Prostate gland (tissue), 2 donors: ENCODE measurements at regions not wholly inside any gene's neighbourhood (a gene's known extent, or its start where the extent isn't known, plus 50 kb on each side); places are given as distances from the start of the nearest gene placed in this dataset.

Source experiments
- DNase-seq: peaks from one replicate; pipeline ENCODE4 v3.0.0-alpha.2; 2019; ENCODE audit warnings: low spot score
- H3K27ac ChIP-seq, 2 donors: fragments of 200-600 bp; sonication (generic); 2 replicates each; pipeline ENCODE4 v1.5.1; 2017 to 2019
- H3K27me3 ChIP-seq: fragments of 200-600 bp; sonication (generic); replicated peaks from 2 replicates; pipeline ENCODE4 v1.5.1; 2019; ENCODE audit not compliant: insufficient read depth
- H3K36me3 ChIP-seq, 2 donors: fragments of 200-600 bp; sonication (generic); 1 replicate in 1 of 2; 2 replicates in 1 of 2; pipeline versions ENCODE4 v1.5.1 to v1.8.1; 2017 to 2019
- H3K4me1 ChIP-seq: fragments of 200-600 bp; sonication (generic); replicated peaks from 2 replicates; pipeline ENCODE4 v1.5.1; 2019
- H3K4me3 ChIP-seq, 2 donors: fragments of 200-600 bp; sonication (generic); 2 replicates each; pipeline ENCODE4 v1.5.1; 2017 to 2019
- H3K9me3 ChIP-seq: fragments of 200-600 bp; sonication (generic); 2 replicates; pipeline ENCODE4 v1.5.1; 2017
- POLR2A ChIP-seq: fragments of 450-650 bp; IDR thresholded peaks from one replicate; pipeline ENCODE4 v1.6.1; 2016; ENCODE audit warnings: antibody characterized with exemption, mild to moderate bottlenecking
- POLR2AphosphoS5 ChIP-seq: sonication (generic); formaldehyde crosslinking; IDR thresholded peaks from one replicate; pipeline ENCODE4 v1.6.1; 2017; ENCODE audit warnings: antibody characterized with exemption
- WGBS: methylation state at CpG from one replicate; pipeline ENCODE4 v1.1.5; 2018; 5-methylcytosine and 5-hydroxymethylcytosine counted together
- intact Hi-C: fragments of 100-400 bp; cut with DNase I; formaldehyde crosslinking; loops from one replicate; pipeline ENCODE4 v1.14.2; 2022
- TF ChIP-seq, protein P1 (sequence below), 4 experiments: fragments of 200-600 bp in 2 of 4; fragments of 450-650 bp in 2 of 4; sonication (generic) in 2 of 4; IDR thresholded peaks; 1 replicate in 3 of 4; 2 replicates in 1 of 4; pipeline ENCODE4 v1.5.1; 2016 to 2019; ENCODE audit warnings: antibody characterized with exemption in 4 of 4, mild to moderate bottlenecking in 2 of 4, moderate library complexity in 2 of 4

DNA sequence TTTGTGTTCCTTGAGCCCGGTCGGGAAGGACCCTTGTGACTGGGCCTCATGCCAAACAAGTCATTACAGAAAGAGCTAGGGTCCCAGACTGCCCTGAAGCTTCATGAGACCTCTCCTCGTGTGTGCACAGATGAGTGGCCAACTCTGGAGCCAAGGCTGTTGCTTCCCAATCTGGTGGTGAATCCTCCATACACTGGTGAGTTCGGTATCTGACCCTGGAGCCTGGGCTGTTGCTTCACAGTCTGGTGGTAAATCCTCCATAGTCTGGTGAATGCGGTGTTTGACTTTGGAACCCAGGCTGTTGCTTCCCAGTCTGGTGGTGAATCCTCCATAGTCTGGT lies 737.8 kb downstream of the MATN1 start:
- WGBS: 56% methylated on average over 5 of the region's 5 CpGs
- intact Hi-C loops: no loop called here
- DNase-seq: no peak

DNA sequence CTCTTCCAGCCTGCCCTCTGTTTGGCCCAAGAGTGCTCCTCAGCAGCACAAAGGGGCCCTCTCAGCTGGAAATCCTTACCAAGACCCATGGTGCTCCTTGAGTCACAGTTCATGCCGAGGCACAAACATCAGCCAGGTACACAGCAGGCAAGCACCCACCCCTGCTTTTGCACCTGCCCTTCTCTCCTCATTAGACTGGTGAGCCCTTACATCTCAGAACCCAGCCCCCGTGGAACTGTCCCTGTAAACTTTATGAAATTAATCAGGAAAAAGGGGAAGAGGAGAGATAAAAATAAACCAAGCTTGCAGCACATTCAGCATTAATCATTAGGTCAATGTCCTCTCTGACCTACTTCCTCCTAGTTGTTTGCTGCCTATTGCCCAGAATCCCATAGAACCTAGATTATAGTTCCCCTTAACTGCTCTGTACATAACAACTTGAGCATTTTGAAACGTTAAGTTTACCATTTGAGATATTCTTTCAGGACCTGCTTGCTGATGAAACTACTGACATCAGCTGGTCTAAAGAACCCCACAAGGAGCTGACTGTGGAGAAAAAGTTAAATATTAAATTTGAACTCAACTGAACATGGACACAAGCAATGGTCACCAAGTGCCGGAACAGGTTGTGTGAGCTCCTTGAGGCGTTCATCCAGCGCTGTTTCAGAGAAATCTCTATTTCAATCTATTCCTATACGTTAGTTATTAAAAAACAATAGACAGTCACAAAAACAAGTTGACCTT lies 738.4 kb downstream of the MATN1 start:
- no peaks in the 10 kb centered on the region for H3K27me3 ChIP-seq
- 41% methylated on average over 7 of the region's 7 CpGs for WGBS
- no peak overlapping the region for H3K27ac ChIP-seq
- H3K4me3 ChIP-seq: no peak overlapping the region
- no peaks in the 10 kb centered on the region for H3K9me3 ChIP-seq
- no peak for DNase-seq
- H3K36me3 ChIP-seq: no peaks in the 10 kb centered on the region
- no peaks in the 10 kb centered on the region for H3K4me1 ChIP-seq
- TF ChIP-seq, protein P1, sequence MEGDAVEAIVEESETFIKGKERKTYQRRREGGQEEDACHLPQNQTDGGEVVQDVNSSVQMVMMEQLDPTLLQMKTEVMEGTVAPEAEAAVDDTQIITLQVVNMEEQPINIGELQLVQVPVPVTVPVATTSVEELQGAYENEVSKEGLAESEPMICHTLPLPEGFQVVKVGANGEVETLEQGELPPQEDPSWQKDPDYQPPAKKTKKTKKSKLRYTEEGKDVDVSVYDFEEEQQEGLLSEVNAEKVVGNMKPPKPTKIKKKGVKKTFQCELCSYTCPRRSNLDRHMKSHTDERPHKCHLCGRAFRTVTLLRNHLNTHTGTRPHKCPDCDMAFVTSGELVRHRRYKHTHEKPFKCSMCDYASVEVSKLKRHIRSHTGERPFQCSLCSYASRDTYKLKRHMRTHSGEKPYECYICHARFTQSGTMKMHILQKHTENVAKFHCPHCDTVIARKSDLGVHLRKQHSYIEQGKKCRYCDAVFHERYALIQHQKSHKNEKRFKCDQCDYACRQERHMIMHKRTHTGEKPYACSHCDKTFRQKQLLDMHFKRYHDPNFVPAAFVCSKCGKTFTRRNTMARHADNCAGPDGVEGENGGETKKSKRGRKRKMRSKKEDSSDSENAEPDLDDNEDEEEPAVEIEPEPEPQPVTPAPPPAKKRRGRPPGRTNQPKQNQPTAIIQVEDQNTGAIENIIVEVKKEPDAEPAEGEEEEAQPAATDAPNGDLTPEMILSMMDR (IDR thresholded peaks at IDR 0.05): no peak
- TF ChIP-seq POLR2AphosphoS5 (no peak), POLR2A (no peak)
- intact Hi-C loops: no loop called here

More for the DNA sequence above, 737.8 kb downstream of the MATN1 start:
- H3K27ac ChIP-seq: no peak overlapping the region
- no peak for TF ChIP-seq POLR2A
- TF ChIP-seq, protein P1 (IDR thresholded peaks at IDR 0.05): no peak
- TF ChIP-seq POLR2AphosphoS5: no peak
- H3K4me1 ChIP-seq: no peaks in the 10 kb centered on the region
- no peaks in the 10 kb centered on the region for H3K27me3 ChIP-seq
- H3K9me3 ChIP-seq: no peaks in the 10 kb centered on the region
- no peaks in the 10 kb centered on the region for H3K36me3 ChIP-seq
- H3K4me3 ChIP-seq: no peak overlapping the region

DNA sequence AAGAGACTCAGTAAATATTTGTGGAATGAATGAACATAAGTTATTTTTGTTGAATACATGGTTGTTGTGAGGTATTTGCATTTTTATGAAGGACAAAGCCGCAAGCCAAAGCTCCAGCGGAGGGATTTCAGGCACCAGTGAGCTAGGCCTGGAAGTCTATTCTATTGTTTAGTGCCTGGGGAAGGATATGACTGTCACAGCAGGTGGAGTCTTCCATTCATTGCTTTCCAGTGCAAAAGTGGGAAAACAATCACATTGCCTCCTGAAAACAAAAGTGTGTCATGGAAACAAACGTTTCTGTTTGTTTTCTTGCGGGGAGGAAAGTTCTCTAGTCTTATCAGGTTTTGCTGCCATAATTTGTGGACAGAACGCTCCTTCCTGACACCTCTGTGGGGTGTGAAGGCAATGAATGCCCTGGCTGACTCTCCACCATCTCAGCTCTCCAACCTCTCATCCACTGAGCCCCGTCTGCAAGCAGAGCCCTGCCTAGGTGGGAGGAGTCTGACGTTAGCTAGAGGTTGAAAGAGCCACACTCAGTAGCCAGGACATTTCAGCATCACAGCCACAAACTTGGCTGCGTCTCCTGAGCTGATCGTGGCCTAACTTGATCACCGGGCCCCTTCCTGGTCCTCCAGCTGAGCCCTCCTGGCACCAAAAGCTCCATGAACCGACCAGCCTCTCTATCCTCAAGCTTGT lies 739.1 kb downstream of the MATN1 start:
- TF ChIP-seq POLR2AphosphoS5 (no peak), POLR2A (no peak)
- TF ChIP-seq, protein P1 (IDR thresholded peaks at IDR 0.05): no peak
- Histone ChIP-seq H3K27ac (no peak overlapping the region), H3K27me3 (no peaks in the 10 kb centered on the region), H3K4me1 (no peaks in the 10 kb centered on the region), H3K4me3 (no peak overlapping the region), H3K36me3 (no peaks in the 10 kb centered on the region), H3K9me3 (no peaks in the 10 kb centered on the region)
- 43% methylated on average over 11 of the region's 11 CpGs for WGBS
- DNase-seq: no peak
- intact Hi-C loops: no loop called here

DNA sequence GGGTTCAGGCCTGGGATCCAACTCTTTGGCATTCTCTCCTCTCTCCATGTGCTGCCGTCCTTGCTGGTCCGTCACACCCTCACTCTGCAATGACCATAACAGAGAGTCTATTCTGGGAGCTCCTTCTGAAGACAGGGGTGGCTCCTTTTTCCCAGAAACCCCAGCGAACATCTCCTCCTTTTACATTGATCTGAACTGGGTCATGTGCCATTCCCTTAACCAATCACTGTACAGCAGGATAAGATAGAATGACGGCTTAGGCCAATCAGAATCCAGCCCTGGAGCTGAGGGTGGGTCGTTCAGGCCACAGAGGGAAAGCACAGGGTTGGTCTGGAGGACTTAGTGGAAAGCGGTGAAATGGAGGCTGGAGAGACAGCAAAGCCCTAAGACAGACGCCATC lies 740.1 kb downstream of the MATN1 start:
- Histone ChIP-seq H3K27ac (no peak overlapping the region), H3K36me3 (no peaks in the 10 kb centered on the region), H3K4me3 (no peak overlapping the region), H3K9me3 (no peaks in the 10 kb centered on the region), H3K27me3 (no peaks in the 10 kb centered on the region), H3K4me1 (no peaks in the 10 kb centered on the region)
- DNase-seq: no peak
- TF ChIP-seq POLR2A (no peak), POLR2AphosphoS5 (no peak)
- TF ChIP-seq, protein P1 (IDR thresholded peaks at IDR 0.05): no peak
- intact Hi-C loops: no loop called here
- 88% methylated on average over 7 of the region's 7 CpGs for WGBS
